ENCODE measurements at regions not wholly inside any gene's neighbourhood (a gene's known extent, or its start where the extent isn't known, plus 50 kb on each side); places are given as distances from the start of the nearest gene placed in this dataset.

DNA sequence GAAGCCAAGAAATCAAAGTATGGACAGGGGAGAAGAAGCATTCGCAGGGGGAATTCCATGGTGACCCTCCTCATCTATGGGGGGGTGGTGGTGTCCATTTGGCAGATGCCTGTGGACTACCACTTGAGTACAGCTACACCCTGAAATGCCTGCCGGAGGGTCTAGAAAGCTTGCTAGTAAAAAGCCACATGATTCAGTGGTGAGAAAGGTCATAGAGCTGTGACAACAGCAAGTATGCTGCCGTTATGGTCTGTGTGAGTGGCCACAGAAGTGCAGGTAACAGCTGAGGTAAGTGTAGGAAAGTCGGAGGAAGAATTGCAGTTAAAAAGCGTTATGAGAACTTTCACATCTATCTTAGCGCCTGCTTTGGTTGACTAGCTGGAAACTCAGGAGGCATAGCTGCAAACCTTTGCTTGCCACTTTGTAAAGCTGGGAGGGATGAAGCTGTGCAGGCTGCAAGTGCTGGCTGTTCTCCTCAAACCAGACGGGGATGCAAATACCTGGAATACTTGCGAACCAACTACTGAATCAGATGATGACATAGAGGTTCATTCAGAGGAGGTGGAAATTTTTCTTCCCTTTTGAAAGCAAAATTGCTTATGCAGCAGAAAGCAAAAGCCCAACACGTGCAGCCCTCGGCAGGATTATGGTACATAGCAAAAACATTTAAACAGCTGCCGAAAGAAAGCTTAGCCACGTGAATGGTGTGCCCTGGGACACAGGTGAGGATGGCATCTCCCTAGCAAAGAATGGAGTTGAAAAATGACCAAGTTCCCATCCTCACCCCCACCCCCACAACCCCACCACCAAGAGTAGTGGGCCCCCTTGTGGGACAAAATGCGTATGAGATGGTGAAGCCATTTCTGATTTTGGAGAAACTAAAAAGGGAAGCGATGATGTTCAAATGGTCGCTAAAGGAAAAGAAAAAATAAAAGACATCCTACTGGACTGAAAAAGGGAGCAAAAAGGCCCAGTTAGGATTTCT is 287.0 kb downstream of the RERGL start:
- no peaks in the 10 kb centered on the region for H3K23me2 ChIP-seq (ENCODE audit: insufficient read length, low read depth, low read length, poor library complexity, severe bottlenecking)
- no peak overlapping the region for H2BK120ac ChIP-seq (ENCODE audit: low read depth, low read length, poor library complexity, severe bottlenecking)
- no peaks in the 10 kb centered on the region for H3K9me3 ChIP-seq (ENCODE audit: control insufficient read depth, low read depth, low read length)
- WGBS (ENCODE audit: extremely low coverage, insufficient read length, low lambda C conversion rate) = no CpG with 5 or more reads among the region's 15 CpGs
- TF ChIP-seq, protein P1, sequence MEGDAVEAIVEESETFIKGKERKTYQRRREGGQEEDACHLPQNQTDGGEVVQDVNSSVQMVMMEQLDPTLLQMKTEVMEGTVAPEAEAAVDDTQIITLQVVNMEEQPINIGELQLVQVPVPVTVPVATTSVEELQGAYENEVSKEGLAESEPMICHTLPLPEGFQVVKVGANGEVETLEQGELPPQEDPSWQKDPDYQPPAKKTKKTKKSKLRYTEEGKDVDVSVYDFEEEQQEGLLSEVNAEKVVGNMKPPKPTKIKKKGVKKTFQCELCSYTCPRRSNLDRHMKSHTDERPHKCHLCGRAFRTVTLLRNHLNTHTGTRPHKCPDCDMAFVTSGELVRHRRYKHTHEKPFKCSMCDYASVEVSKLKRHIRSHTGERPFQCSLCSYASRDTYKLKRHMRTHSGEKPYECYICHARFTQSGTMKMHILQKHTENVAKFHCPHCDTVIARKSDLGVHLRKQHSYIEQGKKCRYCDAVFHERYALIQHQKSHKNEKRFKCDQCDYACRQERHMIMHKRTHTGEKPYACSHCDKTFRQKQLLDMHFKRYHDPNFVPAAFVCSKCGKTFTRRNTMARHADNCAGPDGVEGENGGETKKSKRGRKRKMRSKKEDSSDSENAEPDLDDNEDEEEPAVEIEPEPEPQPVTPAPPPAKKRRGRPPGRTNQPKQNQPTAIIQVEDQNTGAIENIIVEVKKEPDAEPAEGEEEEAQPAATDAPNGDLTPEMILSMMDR (conservative IDR thresholded peaks at IDR 0.05) = peak; percentile 46; the same call in 2 of the 3 replicates
- peak overlapping the region; percentile 32 for H2AFZ ChIP-seq (ENCODE audit: low read length)
- Mint-ChIP-seq H3K27ac (peak overlapping the region in 1 of 3 experiments; percentile 77; a peak in 1 of 7 replicates), H3K36me3 (ENCODE audit: insufficient read depth in 1 of 3, low read depth in 3 of 3) (no peaks in the 10 kb centered on the region), H3K27me3 (ENCODE audit: low read depth) (no peaks in the 10 kb centered on the region), H3K9me3 (peaks cover 6 to 7% of the 10 kb centered on the region in 2 experiments; a peak in 3 of 5 replicates), H3K4me3 (no peak overlapping the region), H3K4me1 (peaks cover 4 to 6% of the 10 kb centered on the region in 2 experiments; a peak in 3 of 4 replicates)
- H3K4me2 ChIP-seq (ENCODE audit: insufficient read depth, insufficient read length, low read length) = no peak overlapping the region
- H2BK20ac ChIP-seq (ENCODE audit: low read depth, low read length, poor library complexity, severe bottlenecking) = no peak overlapping the region
- H3K18ac ChIP-seq (ENCODE audit: insufficient read length, low read depth, low read length) = no peak overlapping the region
- no peak overlapping the region for H2BK12ac ChIP-seq (ENCODE audit: insufficient read length, low read depth, low read length)
- no peak overlapping the region for H3K9ac ChIP-seq (ENCODE audit: extremely low read depth, insufficient read length, low read length)
- H4K8ac ChIP-seq (replicated peaks; ENCODE audit: insufficient read length, low read depth, low read length) = no peak overlapping the region
- no peak overlapping the region for H2BK15ac ChIP-seq (ENCODE audit: low read depth, low read length)
- no peak overlapping the region for H3K27ac ChIP-seq (ENCODE audit: insufficient read length, low read depth, low read length)
- H4K5ac ChIP-seq (ENCODE audit: insufficient read length, low read depth, low read length) = no peak overlapping the region
- H3K23ac ChIP-seq (ENCODE audit: insufficient read length, low read depth, low read length) = no peak overlapping the region
- DNase-seq = peak; percentile 44
- no peaks in the 10 kb centered on the region for H3K4me1 ChIP-seq (ENCODE audit: insufficient read depth, low read length)
- H2AK5ac ChIP-seq (ENCODE audit: insufficient read length, low read length) = no peak overlapping the region
- no peak overlapping the region for H4K91ac ChIP-seq (ENCODE audit: insufficient read length, low read depth, low read length)
- H3K14ac ChIP-seq (ENCODE audit: insufficient read depth, low read length) = no peak overlapping the region
- H3K79me1 ChIP-seq (ENCODE audit: insufficient read depth, low read depth, low read length, poor library complexity, severe bottlenecking) = no peaks in the 10 kb centered on the region
- no peaks in the 10 kb centered on the region for H4K20me1 ChIP-seq (ENCODE audit: control insufficient read depth, insufficient read depth, insufficient read length)
- H3K56ac ChIP-seq (ENCODE audit: insufficient read length, low read depth, low read length) = no peak overlapping the region
- H3K4ac ChIP-seq (ENCODE audit: low read depth, low read length) = no peak overlapping the region
- no peak overlapping the region for H2BK5ac ChIP-seq (ENCODE audit: insufficient read length, low read length)
- no peaks in the 10 kb centered on the region for H3K27me3 ChIP-seq (ENCODE audit: insufficient read depth, low read length)
- no peak overlapping the region for H3T11ph ChIP-seq (ENCODE audit: low read length)
- H3K79me2 ChIP-seq (ENCODE audit: insufficient read depth, low read length) = no peaks in the 10 kb centered on the region
